ENCODE measurements at regions not wholly inside any gene's neighbourhood (a gene's known extent, or its start where the extent isn't known, plus 50 kb on each side); places are given as distances from the start of the nearest gene placed in this dataset.

GRCh38 chr2:236813766-236814165 is 244.1 kb downstream of the ACKR3 start:
- TF ChIP-seq CTCF (IDR thresholded peaks at IDR 0.05) (no peak), POLR2AphosphoS5 (IDR thresholded peaks at IDR 0.05; ENCODE audit: low read depth, low read length) (no peak), RFX5 (IDR thresholded peaks at IDR 0.05; ENCODE audit: low read length) (no peak), EZH2phosphoT487 (IDR thresholded peaks at IDR 0.05; ENCODE audit: borderline replicate concordance, low read depth) (no peak), MXI1 (IDR thresholded peaks at IDR 0.05; ENCODE audit: low read depth, low read length) (no peak), SMC3 (IDR thresholded peaks at IDR 0.05; ENCODE audit: low read depth, low read length) (no peak)
